OCI-M1 (cell line): ENCODE measurements at regions not wholly inside any gene's neighbourhood (a gene's known extent, or its start where the extent isn't known, plus 50 kb on each side); places are given as distances from the start of the nearest gene placed in this dataset.
"Not testable (repeated sequence)": the region's sequence is repeated elsewhere in the genome, so short reads cannot be mapped to it uniquely, and the experiment has no call there.

Source experiments
- DNase-seq: peaks from one replicate; lab custom pipeline; 2025; lab: John Stamatoyannopoulos, UW

GRCh38 chr4:175277816-175278215 is 359.7 kb downstream of the ADAM29 start:
- DNase-seq, result no peak

GRCh38 chr4:175280153-175280552 is 362.0 kb downstream of the ADAM29 start:
- DNase-seq, result no peak

- no peak for DNase-seq
Measured at GRCh38 chr4:175281894-175282293, 363.7 kb downstream of the ADAM29 start.

GRCh38 chr4:175282407-175282806 is 364.2 kb downstream of the ADAM29 start:
- DNase-seq, result no peak

GRCh38 chr4:175290401-175290800 is 372.2 kb downstream of the ADAM29 start:
- no peak for DNase-seq

- no peak for DNase-seq
Measured at GRCh38 chr4:175297965-175298565, 379.9 kb downstream of the ADAM29 start.

- DNase-seq, result no peak
Measured at GRCh38 chr4:175306436-175306835, 388.3 kb downstream of the ADAM29 start.

- DNase-seq, result no peak
Measured at GRCh38 chr4:175307326-175307725, 389.2 kb downstream of the ADAM29 start.

- no peak for DNase-seq
Measured at GRCh38 chr4:175308236-175308635, 390.1 kb downstream of the ADAM29 start.

- DNase-seq, result peak; percentile 54
Measured at GRCh38 chr4:175309041-175309440, 390.9 kb downstream of the ADAM29 start.

- no peak for DNase-seq
Measured at GRCh38 chr4:175325230-175325629, 407.1 kb downstream of the ADAM29 start.

- DNase-seq, result no peak
Measured at GRCh38 chr4:175326796-175327195, 408.6 kb downstream of the ADAM29 start.

- DNase-seq, result no peak
Measured at GRCh38 chr4:175330236-175330635, 412.1 kb downstream of the ADAM29 start.

- DNase-seq, result peak; percentile 81
Measured at GRCh38 chr4:175330652-175331051, 412.5 kb downstream of the ADAM29 start.

- no peak for DNase-seq
Measured at GRCh38 chr4:175335331-175335730, 417.2 kb downstream of the ADAM29 start.

GRCh38 chr4:175336570-175336969 is 418.4 kb downstream of the ADAM29 start:
- DNase-seq, result not testable (repeated sequence)

- no peak for DNase-seq
Measured at GRCh38 chr4:175339100-175339707, 421.0 kb downstream of the ADAM29 start.

GRCh38 chr4:175341203-175341755 is 423.1 kb downstream of the ADAM29 start:
- DNase-seq, result no peak

- DNase-seq, result no peak
Measured at GRCh38 chr4:175346376-175346775, 428.2 kb downstream of the ADAM29 start.

GRCh38 chr4:175350246-175350645 is 432.1 kb downstream of the ADAM29 start:
- no peak for DNase-seq

GRCh38 chr4:175351473-175351872 is 433.3 kb downstream of the ADAM29 start:
- no peak for DNase-seq

- no peak for DNase-seq
Measured at GRCh38 chr4:175369087-175369486, 443.0 kb downstream of the GPM6A start.

GRCh38 chr4:175371091-175371490 is 441.0 kb downstream of the GPM6A start:
- DNase-seq, result no peak

GRCh38 chr4:175373031-175373430 is 439.0 kb downstream of the GPM6A start:
- no peak for DNase-seq
